Fibroblast of lung (primary cell): ENCODE measurements at regions not wholly inside any gene's neighbourhood (a gene's known extent, or its start where the extent isn't known, plus 50 kb on each side); places are given as distances from the start of the nearest gene placed in this dataset.

Source experiments
- EZH2 ChIP-seq: IDR thresholded peaks from 2 replicates; pipeline ENCODE4 v1.5.1; 2012; ENCODE audit warnings: low read length, control low read depth, mild to moderate bottlenecking; ENCODE audit errors: missing control alignments
- TF ChIP-seq, protein P1 (sequence below), 2 donors: IDR thresholded peaks in 1 of 2; conservative IDR thresholded peaks in 1 of 2; 1 replicate in 1 of 2; 2 replicates in 1 of 2; pipeline ENCODE4 v1.5.1; 2011 to 2012; ENCODE audit warnings: low read length in 2 of 2, control low read depth in 1 of 2, inconsistent platforms in 1 of 2, low read depth in 1 of 2, mild to moderate bottlenecking in 1 of 2

DNA sequence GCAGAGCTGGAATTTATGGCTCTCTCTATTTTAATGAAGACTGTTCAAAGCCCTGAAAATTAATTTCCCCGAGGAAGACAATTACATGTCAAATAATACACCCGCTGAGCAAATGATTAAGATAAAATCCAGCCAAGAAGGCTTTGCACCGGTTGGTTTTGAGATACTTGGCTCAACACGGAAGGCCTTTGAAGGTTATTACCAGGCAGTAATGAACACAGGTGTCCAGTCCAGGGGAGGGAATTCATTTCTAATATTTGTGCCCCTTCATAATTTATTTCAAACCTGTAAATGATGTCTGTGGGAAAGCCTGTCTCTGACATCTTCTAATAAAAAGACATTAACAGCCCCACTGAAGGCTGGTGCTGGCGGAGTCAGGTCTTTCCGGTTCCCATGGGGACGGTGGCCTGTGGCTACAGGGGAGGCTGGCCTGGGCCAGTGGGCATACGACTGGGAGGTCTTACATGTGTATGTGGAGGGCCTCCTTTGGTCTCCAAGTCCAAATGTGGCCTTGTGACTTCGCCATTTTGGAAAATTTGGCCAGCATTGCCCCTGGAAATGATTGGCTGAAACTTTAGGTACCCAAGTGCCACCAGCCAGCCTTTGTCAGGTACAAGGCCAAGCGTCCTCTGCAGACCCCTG, 49.9 kb upstream of the IQSEC1 start:
- TF ChIP-seq, protein P1, sequence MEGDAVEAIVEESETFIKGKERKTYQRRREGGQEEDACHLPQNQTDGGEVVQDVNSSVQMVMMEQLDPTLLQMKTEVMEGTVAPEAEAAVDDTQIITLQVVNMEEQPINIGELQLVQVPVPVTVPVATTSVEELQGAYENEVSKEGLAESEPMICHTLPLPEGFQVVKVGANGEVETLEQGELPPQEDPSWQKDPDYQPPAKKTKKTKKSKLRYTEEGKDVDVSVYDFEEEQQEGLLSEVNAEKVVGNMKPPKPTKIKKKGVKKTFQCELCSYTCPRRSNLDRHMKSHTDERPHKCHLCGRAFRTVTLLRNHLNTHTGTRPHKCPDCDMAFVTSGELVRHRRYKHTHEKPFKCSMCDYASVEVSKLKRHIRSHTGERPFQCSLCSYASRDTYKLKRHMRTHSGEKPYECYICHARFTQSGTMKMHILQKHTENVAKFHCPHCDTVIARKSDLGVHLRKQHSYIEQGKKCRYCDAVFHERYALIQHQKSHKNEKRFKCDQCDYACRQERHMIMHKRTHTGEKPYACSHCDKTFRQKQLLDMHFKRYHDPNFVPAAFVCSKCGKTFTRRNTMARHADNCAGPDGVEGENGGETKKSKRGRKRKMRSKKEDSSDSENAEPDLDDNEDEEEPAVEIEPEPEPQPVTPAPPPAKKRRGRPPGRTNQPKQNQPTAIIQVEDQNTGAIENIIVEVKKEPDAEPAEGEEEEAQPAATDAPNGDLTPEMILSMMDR (conservative IDR thresholded peaks at IDR 0.05 in 1 of 2, IDR thresholded peaks at IDR 0.05 in 1 of 2; ENCODE audit: low read depth in 1 of 2, low read length in 2 of 2), result no peak
- no peak for TF ChIP-seq EZH2
